ENCODE measurements at regions not wholly inside any gene's neighbourhood (a gene's known extent, or its start where the extent isn't known, plus 50 kb on each side); places are given as distances from the start of the nearest gene placed in this dataset.

- H3K27ac ChIP-seq (ENCODE audit: extremely low read depth, low read depth, low read length), result no peak overlapping the region
- no peaks in the 10 kb centered on the region for H4K20me1 ChIP-seq (replicated peaks; ENCODE audit: control insufficient read depth, insufficient read depth, low read length)
- no peaks in the 10 kb centered on the region for H3K9me3 ChIP-seq (replicated peaks; ENCODE audit: control insufficient read depth, insufficient read depth, low read depth, low read length)
- DNase-seq (ENCODE audit: extremely low read depth in 1 of 4, low spot score in 3 of 4) (no peak), ATAC-seq (no peak), FAIRE-seq (no peak)
- no TSS peak for BruUV-seq (replicated peaks)
- no peak overlapping the region for H3K4me2 ChIP-seq (ENCODE audit: insufficient read depth, low read length)
- H2AFZ ChIP-seq (ENCODE audit: low read depth, low read length), result no peak overlapping the region
- ChIA-PET POLR2A (no interaction called here), CTCF (ENCODE audit: low intra/inter-chr PET ratio) (no interaction called here)
- no peaks in the 10 kb centered on the region for H3K4me1 ChIP-seq (replicated peaks in 1 of 2; ENCODE audit: control insufficient read depth in 2 of 2, insufficient read depth in 2 of 2, low read length in 2 of 2)
- no peaks in the 10 kb centered on the region for H3K79me2 ChIP-seq (ENCODE audit: control insufficient read depth, insufficient read depth, low read length)
- no peak overlapping the region for H3K9ac ChIP-seq (ENCODE audit: insufficient read depth in 1 of 2, low read depth in 2 of 2, low read length in 2 of 2)
- in situ Hi-C loops (cut with MboI) (no loop called here), intact Hi-C loops (cut with micrococcal nuclease) (no loop called here)
- H3K9me1 ChIP-seq (ENCODE audit: control insufficient read depth, insufficient read depth, low read length), result no peaks in the 10 kb centered on the region
- no peak overlapping the region for H3K4me3 ChIP-seq
- H3K27me3 ChIP-seq (ENCODE audit: control insufficient read depth in 2 of 2, insufficient read depth in 2 of 2, low read length in 2 of 2), result no peaks in the 10 kb centered on the region
- no peaks in the 10 kb centered on the region for H3K36me3 ChIP-seq (ENCODE audit: control insufficient read depth, insufficient read depth, low read length)
- no peak for TF ChIP-seq MBD2 (IDR thresholded peaks at IDR 0.05; ENCODE audit: borderline replicate concordance, low read depth)
- TF ChIP-seq CBFA2T3 (IDR thresholded peaks at IDR 0.05), result no peak
- TF ChIP-seq ZNF124 (CRISPR knock-in tag; IDR thresholded peaks at IDR 0.05), result no peak
- 0% methylated on average over 2 of the region's 2 CpGs for WGBS (ENCODE audit: insufficient coverage, low coverage, missing lambda C conversion rate)
These were observed 162.9 kb upstream of the CEP162 start for GRCh38 chr6:84390334-84390733.

DNA sequence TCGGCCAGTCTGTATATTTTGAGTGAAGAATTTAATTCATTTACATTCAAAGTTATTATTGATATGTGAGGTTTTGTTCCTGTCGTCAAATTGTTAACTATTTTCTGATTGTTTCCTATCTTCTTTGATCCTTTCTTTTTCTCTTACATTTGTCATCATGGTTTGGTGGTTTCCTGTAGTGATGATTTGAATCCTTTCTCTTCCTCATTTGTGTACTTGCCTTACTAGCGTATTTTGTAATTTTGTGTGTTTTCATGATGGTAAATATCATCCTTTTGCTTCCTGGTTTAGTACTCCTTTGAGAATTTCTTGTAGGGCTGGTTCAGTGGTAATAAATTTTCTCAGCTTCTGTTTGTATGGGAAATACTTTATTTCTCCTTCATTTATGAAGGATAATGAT lies 151.7 kb upstream of the CEP162 start:
- no TSS peak for BruUV-seq (replicated peaks)
- Histone ChIP-seq H3K9me1 (ENCODE audit: control insufficient read depth, insufficient read depth, low read length) (no peaks in the 10 kb centered on the region), H3K27ac (ENCODE audit: extremely low read depth, low read depth, low read length) (no peak overlapping the region), H3K4me3 (no peak overlapping the region), H3K36me3 (ENCODE audit: control insufficient read depth, insufficient read depth, low read length) (no peaks in the 10 kb centered on the region), H2AFZ (ENCODE audit: low read depth, low read length) (no peak overlapping the region), H3K4me2 (ENCODE audit: insufficient read depth, low read length) (no peak overlapping the region), H3K79me2 (ENCODE audit: control insufficient read depth, insufficient read depth, low read length) (no peaks in the 10 kb centered on the region), H3K27me3 (ENCODE audit: control insufficient read depth in 2 of 2, insufficient read depth in 2 of 2, low read length in 2 of 2) (no peaks in the 10 kb centered on the region), H4K20me1 (replicated peaks; ENCODE audit: control insufficient read depth, insufficient read depth, low read length) (no peaks in the 10 kb centered on the region), H3K9me3 (replicated peaks; ENCODE audit: control insufficient read depth, insufficient read depth, low read depth, low read length) (no peaks in the 10 kb centered on the region), H3K9ac (ENCODE audit: insufficient read depth in 1 of 2, low read depth in 2 of 2, low read length in 2 of 2) (no peak overlapping the region), H3K4me1 (replicated peaks in 1 of 2; ENCODE audit: control insufficient read depth in 2 of 2, insufficient read depth in 2 of 2, low read length in 2 of 2) (no peaks in the 10 kb centered on the region)
- no peak for DNase-seq (ENCODE audit: extremely low read depth in 1 of 4, low spot score in 3 of 4)
- POLR2A ChIA-PET, result no interaction called here
- intact Hi-C loops (cut with micrococcal nuclease), result no loop called here
- no peak for ATAC-seq
- WGBS (ENCODE audit: insufficient coverage, low coverage, missing lambda C conversion rate), result 0% methylated on average over 3 of the region's 3 CpGs
- in situ Hi-C loops (cut with MboI), result no loop called here
- no peak for FAIRE-seq
- CTCF ChIA-PET (ENCODE audit: low intra/inter-chr PET ratio), result no interaction called here
- TF ChIP-seq ZSCAN29 (IDR thresholded peaks at IDR 0.05) (no peak), SREBF2 (CRISPR knock-in tag; IDR thresholded peaks at IDR 0.05) (no peak), CBFA2T2 (conservative IDR thresholded peaks at IDR 0.05) (no peak), RERE (CRISPR knock-in tag; IDR thresholded peaks at IDR 0.05; ENCODE audit: borderline replicate concordance) (no peak), MYBL2 (IDR thresholded peaks at IDR 0.05; ENCODE audit: low read depth) (no peak), MYBL2 (CRISPR knock-in tag; IDR thresholded peaks at IDR 0.05; ENCODE audit: borderline replicate concordance) (no peak), ZNF830 (CRISPR knock-in tag; IDR thresholded peaks at IDR 0.05) (no peak), GATA2 (CRISPR knock-in tag; IDR thresholded peaks at IDR 0.05) (no peak), DACH1 (IDR thresholded peaks at IDR 0.05; ENCODE audit: partially characterized antibody) (no peak), SNRNP70 (optimal IDR thresholded peaks at IDR 0.05; ENCODE audit: low read depth, low read length) (no peak), PHF20 (IDR thresholded peaks at IDR 0.05; ENCODE audit: partially characterized antibody) (no peak)

All from K562 (cell line).